DOHH2 (cell line): ENCODE measurements at regions not wholly inside any gene's neighbourhood (a gene's known extent, or its start where the extent isn't known, plus 50 kb on each side); places are given as distances from the start of the nearest gene placed in this dataset.

ENCODE experiments used
- CTCF ChIP-seq: fragments of 200-600 bp; sonication (generic); IDR thresholded peaks from one replicate; pipeline ENCODE4 v1.5.1; 2014; ENCODE audit warnings: antibody characterized with exemption, mild to moderate bottlenecking, low read depth, low read length; ENCODE audit not compliant: poor library complexity, severe bottlenecking
- EZH2phosphoT487 ChIP-seq: fragments of 200-600 bp; sonication (generic); IDR thresholded peaks from 2 replicates; pipeline ENCODE4 v1.6.1; 2017; ENCODE audit warnings: borderline replicate concordance, mild to moderate bottlenecking, antibody characterized with exemption, low read length, moderate library complexity, mixed read lengths

GRCh38 chr5:110099572-110099971 is 409.8 kb downstream of the MAN2A1 start:
- TF ChIP-seq CTCF (no peak), EZH2phosphoT487 (no peak)
